ENCODE measurements at regions not wholly inside any gene's neighbourhood (a gene's known extent, or its start where the extent isn't known, plus 50 kb on each side); places are given as distances from the start of the nearest gene placed in this dataset.

DNA sequence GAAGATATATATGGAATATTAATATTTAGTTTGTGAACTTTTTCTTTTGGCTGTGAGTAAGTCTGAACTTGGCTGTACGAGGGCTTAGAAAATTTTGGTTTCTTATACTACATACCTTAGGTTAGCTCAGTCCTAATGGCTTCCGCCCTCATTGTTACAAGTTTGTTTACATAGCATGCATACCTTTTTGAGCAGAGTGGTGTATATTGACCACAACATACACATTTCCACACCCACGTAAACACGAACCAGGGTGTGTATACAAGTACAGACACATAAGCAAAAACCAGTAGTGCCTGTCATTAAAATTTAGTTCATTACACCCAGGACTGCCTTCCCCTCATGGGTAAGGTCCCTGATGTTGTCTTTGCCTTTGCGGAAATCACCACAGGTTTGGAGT is 230.2 kb upstream of the RGS6 start:
- TF ChIP-seq, protein P1, sequence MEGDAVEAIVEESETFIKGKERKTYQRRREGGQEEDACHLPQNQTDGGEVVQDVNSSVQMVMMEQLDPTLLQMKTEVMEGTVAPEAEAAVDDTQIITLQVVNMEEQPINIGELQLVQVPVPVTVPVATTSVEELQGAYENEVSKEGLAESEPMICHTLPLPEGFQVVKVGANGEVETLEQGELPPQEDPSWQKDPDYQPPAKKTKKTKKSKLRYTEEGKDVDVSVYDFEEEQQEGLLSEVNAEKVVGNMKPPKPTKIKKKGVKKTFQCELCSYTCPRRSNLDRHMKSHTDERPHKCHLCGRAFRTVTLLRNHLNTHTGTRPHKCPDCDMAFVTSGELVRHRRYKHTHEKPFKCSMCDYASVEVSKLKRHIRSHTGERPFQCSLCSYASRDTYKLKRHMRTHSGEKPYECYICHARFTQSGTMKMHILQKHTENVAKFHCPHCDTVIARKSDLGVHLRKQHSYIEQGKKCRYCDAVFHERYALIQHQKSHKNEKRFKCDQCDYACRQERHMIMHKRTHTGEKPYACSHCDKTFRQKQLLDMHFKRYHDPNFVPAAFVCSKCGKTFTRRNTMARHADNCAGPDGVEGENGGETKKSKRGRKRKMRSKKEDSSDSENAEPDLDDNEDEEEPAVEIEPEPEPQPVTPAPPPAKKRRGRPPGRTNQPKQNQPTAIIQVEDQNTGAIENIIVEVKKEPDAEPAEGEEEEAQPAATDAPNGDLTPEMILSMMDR (IDR thresholded peaks at IDR 0.05): no peak
- no peak for TF ChIP-seq NR1H2 (CRISPR knock-in tag; IDR thresholded peaks at IDR 0.05)
- no peak for TF ChIP-seq FOXP1 (CRISPR knock-in tag; IDR thresholded peaks at IDR 0.05; ENCODE audit: borderline replicate concordance)
- no peak for TF ChIP-seq NFYB (CRISPR knock-in tag; conservative IDR thresholded peaks at IDR 0.05; ENCODE audit: low read depth)
- no peak for TF ChIP-seq NR2C2 (CRISPR knock-in tag; IDR thresholded peaks at IDR 0.05)

All from WTC11 (cell line).